ENCODE measurements at regions not wholly inside any gene's neighbourhood (a gene's known extent, or its start where the extent isn't known, plus 50 kb on each side); places are given as distances from the start of the nearest gene placed in this dataset.

DNA sequence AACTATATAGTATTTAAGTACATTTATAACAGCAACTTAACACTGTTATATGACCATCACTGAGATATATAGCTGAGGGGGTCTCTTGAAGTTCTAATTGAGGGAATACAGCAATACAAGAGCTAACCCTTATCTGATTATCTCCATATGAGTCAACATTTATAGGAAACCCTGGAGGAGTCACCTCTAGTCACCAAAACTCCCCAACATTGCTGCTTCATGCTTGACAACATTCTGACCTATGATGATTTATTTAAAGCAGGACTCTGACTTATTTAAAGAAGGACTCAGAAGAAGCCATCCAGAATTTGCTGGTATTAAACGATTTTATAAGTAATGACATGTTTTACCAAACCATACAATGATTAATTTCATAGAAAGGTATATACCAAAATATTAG, 182.6 kb upstream of the NOX3 start:
- TF ChIP-seq, protein P1, sequence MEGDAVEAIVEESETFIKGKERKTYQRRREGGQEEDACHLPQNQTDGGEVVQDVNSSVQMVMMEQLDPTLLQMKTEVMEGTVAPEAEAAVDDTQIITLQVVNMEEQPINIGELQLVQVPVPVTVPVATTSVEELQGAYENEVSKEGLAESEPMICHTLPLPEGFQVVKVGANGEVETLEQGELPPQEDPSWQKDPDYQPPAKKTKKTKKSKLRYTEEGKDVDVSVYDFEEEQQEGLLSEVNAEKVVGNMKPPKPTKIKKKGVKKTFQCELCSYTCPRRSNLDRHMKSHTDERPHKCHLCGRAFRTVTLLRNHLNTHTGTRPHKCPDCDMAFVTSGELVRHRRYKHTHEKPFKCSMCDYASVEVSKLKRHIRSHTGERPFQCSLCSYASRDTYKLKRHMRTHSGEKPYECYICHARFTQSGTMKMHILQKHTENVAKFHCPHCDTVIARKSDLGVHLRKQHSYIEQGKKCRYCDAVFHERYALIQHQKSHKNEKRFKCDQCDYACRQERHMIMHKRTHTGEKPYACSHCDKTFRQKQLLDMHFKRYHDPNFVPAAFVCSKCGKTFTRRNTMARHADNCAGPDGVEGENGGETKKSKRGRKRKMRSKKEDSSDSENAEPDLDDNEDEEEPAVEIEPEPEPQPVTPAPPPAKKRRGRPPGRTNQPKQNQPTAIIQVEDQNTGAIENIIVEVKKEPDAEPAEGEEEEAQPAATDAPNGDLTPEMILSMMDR (IDR thresholded peaks at IDR 0.05) = no peak
- TF ChIP-seq POLR2A (IDR thresholded peaks at IDR 0.05) = no peak

Measured in suprapubic skin (tissue), 3 donors.